Memory B cell (primary cell): ENCODE measurements at regions not wholly inside any gene's neighbourhood (a gene's known extent, or its start where the extent isn't known, plus 50 kb on each side); places are given as distances from the start of the nearest gene placed in this dataset.

ENCODE experiments used
- ATAC-seq: fragments of 150-1000 bp; cut with Tn5 transposase; 2 replicates; pipeline ENCODE4 v1.10.0; 2021; ENCODE audit warnings: low read depth, mild to moderate bottlenecking, moderate library complexity
- DNase-seq, 2 donors: peaks; one replicate each; pipeline ENCODE4 v3.0.0; 2022; ENCODE audit warnings: low spot score in 2 of 2
- H3K27ac Mint-ChIP-seq: one replicate; pipeline ENCODE4 v1.8.0; 2022; ENCODE audit warnings: mild to moderate bottlenecking, moderate library complexity, mixed read lengths
- H3K27me3 Mint-ChIP-seq: one replicate; pipeline ENCODE4 v1.8.0; 2022; ENCODE audit warnings: mixed read lengths
- H3K36me3 Mint-ChIP-seq: one replicate; pipeline ENCODE4 v1.8.0; 2022; ENCODE audit warnings: mild to moderate bottlenecking, mixed read lengths
- H3K4me1 Mint-ChIP-seq: one replicate; pipeline ENCODE4 v1.8.0; 2022; ENCODE audit warnings: mixed read lengths
- H3K4me3 Mint-ChIP-seq: one replicate; pipeline ENCODE4 v1.8.0; 2022; ENCODE audit warnings: mild to moderate bottlenecking, moderate library complexity, mixed read lengths
- H3K9me3 Mint-ChIP-seq: one replicate; pipeline ENCODE4 v1.8.0; 2022; ENCODE audit warnings: mixed read lengths

- no peaks in the 10 kb centered on the region for H3K27me3 Mint-ChIP-seq
- DNase-seq (no peak), ATAC-seq (no peak)
- H3K4me1 Mint-ChIP-seq, result no peaks in the 10 kb centered on the region
- H3K4me3 Mint-ChIP-seq, result no peak overlapping the region
- no peaks in the 10 kb centered on the region for H3K9me3 Mint-ChIP-seq
- no peak overlapping the region for H3K27ac Mint-ChIP-seq
- no peaks in the 10 kb centered on the region for H3K36me3 Mint-ChIP-seq
Observed at GRCh38 chr5:144779368-144779767, 608.7 kb downstream of the KCTD16 start.

GRCh38 chr5:144778561-144778960 lies 607.9 kb downstream of the KCTD16 start:
- H3K27me3 Mint-ChIP-seq, result no peaks in the 10 kb centered on the region
- no peaks in the 10 kb centered on the region for H3K9me3 Mint-ChIP-seq

GRCh38 chr5:144774197-144774596 lies 603.5 kb downstream of the KCTD16 start:
- H3K4me3 Mint-ChIP-seq, result no peak overlapping the region
- H3K36me3 Mint-ChIP-seq, result no peaks in the 10 kb centered on the region
- H3K27me3 Mint-ChIP-seq, result no peaks in the 10 kb centered on the region
- H3K9me3 Mint-ChIP-seq, result no peaks in the 10 kb centered on the region
- no peak for ATAC-seq
- H3K4me1 Mint-ChIP-seq, result no peaks in the 10 kb centered on the region
- DNase-seq, result no peak
- no peak overlapping the region for H3K27ac Mint-ChIP-seq

More at GRCh38 chr5:144778561-144778960, 607.9 kb downstream of the KCTD16 start:
- ATAC-seq (no peak), DNase-seq (no peak)
- H3K36me3 Mint-ChIP-seq, result no peaks in the 10 kb centered on the region
- H3K4me1 Mint-ChIP-seq, result no peaks in the 10 kb centered on the region
- H3K27ac Mint-ChIP-seq, result no peak overlapping the region
- no peak overlapping the region for H3K4me3 Mint-ChIP-seq

GRCh38 chr5:144773628-144774027 lies 603.0 kb downstream of the KCTD16 start:
- H3K27me3 Mint-ChIP-seq, result no peaks in the 10 kb centered on the region
- ATAC-seq (no peak), DNase-seq (no peak)
- no peak overlapping the region for H3K27ac Mint-ChIP-seq
- no peaks in the 10 kb centered on the region for H3K4me1 Mint-ChIP-seq
- H3K4me3 Mint-ChIP-seq, result no peak overlapping the region
- H3K36me3 Mint-ChIP-seq, result no peaks in the 10 kb centered on the region
- H3K9me3 Mint-ChIP-seq, result no peaks in the 10 kb centered on the region

- Mint-ChIP-seq H3K4me3 (no peak overlapping the region), H3K27me3 (no peaks in the 10 kb centered on the region), H3K27ac (no peak overlapping the region), H3K9me3 (no peaks in the 10 kb centered on the region), H3K36me3 (no peaks in the 10 kb centered on the region), H3K4me1 (no peaks in the 10 kb centered on the region)
- DNase-seq, result no peak
- no peak for ATAC-seq
Observed at GRCh38 chr5:144771802-144772201, 601.1 kb downstream of the KCTD16 start.

GRCh38 chr5:144742361-144742760 lies 571.7 kb downstream of the KCTD16 start:
- ATAC-seq (no peak), DNase-seq (no peak)
- Mint-ChIP-seq H3K27ac (no peak overlapping the region), H3K9me3 (peaks cover 4% of the 10 kb centered on the region), H3K4me3 (no peak overlapping the region), H3K4me1 (no peaks in the 10 kb centered on the region), H3K27me3 (no peaks in the 10 kb centered on the region), H3K36me3 (no peaks in the 10 kb centered on the region)

- peaks cover 2% of the 10 kb centered on the region for H3K36me3 Mint-ChIP-seq
- no peak for ATAC-seq
Observed at GRCh38 chr5:144731786-144732185, 561.1 kb downstream of the KCTD16 start.

GRCh38 chr5:144712090-144712489 lies 541.4 kb downstream of the KCTD16 start:
- Mint-ChIP-seq H3K4me3 (peak overlapping the region; percentile 49), H3K36me3 (peaks cover 3% of the 10 kb centered on the region), H3K27me3 (no peaks in the 10 kb centered on the region), H3K27ac (no peak overlapping the region), H3K4me1 (peaks cover 26% of the 10 kb centered on the region), H3K9me3 (peaks cover 3% of the 10 kb centered on the region)
- DNase-seq, result peak in 1 of 2 donors; percentile 20
- peak; percentile 92 for ATAC-seq

More at GRCh38 chr5:144731786-144732185, 561.1 kb downstream of the KCTD16 start:
- H3K4me1 Mint-ChIP-seq, result no peaks in the 10 kb centered on the region
- H3K27me3 Mint-ChIP-seq, result no peaks in the 10 kb centered on the region
- H3K4me3 Mint-ChIP-seq, result no peak overlapping the region
- peaks cover 15% of the 10 kb centered on the region for H3K9me3 Mint-ChIP-seq
- no peak overlapping the region for H3K27ac Mint-ChIP-seq
- no peak for DNase-seq

- H3K27ac Mint-ChIP-seq, result peak overlapping the region; percentile 41
- peak; percentile 31 for ATAC-seq
- no peak overlapping the region for H3K4me3 Mint-ChIP-seq
Observed at GRCh38 chr5:144711172-144711571, 540.5 kb downstream of the KCTD16 start.

GRCh38 chr5:144710637-144711036 lies 540.0 kb downstream of the KCTD16 start:
- ATAC-seq (peak; percentile 56), DNase-seq (no peak)
- Mint-ChIP-seq H3K4me1 (peaks cover 26% of the 10 kb centered on the region), H3K9me3 (peaks cover 3% of the 10 kb centered on the region), H3K27ac (peak overlapping the region; percentile 41), H3K27me3 (no peaks in the 10 kb centered on the region), H3K36me3 (peaks cover 3% of the 10 kb centered on the region), H3K4me3 (no peak overlapping the region)

More at GRCh38 chr5:144711172-144711571, 540.5 kb downstream of the KCTD16 start:
- Mint-ChIP-seq H3K36me3 (peaks cover 3% of the 10 kb centered on the region), H3K9me3 (peaks cover 3% of the 10 kb centered on the region), H3K27me3 (no peaks in the 10 kb centered on the region), H3K4me1 (peaks cover 26% of the 10 kb centered on the region)
- no peak for DNase-seq

- no peak overlapping the region for H3K27ac Mint-ChIP-seq
- H3K36me3 Mint-ChIP-seq, result no peaks in the 10 kb centered on the region
- no peak for DNase-seq
- no peak overlapping the region for H3K4me3 Mint-ChIP-seq
- H3K27me3 Mint-ChIP-seq, result peaks cover 1% of the 10 kb centered on the region
- no peaks in the 10 kb centered on the region for H3K9me3 Mint-ChIP-seq
- no peak for ATAC-seq
- H3K4me1 Mint-ChIP-seq, result no peaks in the 10 kb centered on the region
Observed at GRCh38 chr5:144703776-144704175, 533.1 kb downstream of the KCTD16 start.

- H3K27ac Mint-ChIP-seq, result no peak overlapping the region
- ATAC-seq, result no peak
- H3K9me3 Mint-ChIP-seq, result no peaks in the 10 kb centered on the region
- no peaks in the 10 kb centered on the region for H3K36me3 Mint-ChIP-seq
- no peak for DNase-seq
- no peaks in the 10 kb centered on the region for H3K4me1 Mint-ChIP-seq
- no peak overlapping the region for H3K4me3 Mint-ChIP-seq
- H3K27me3 Mint-ChIP-seq, result peaks cover 1% of the 10 kb centered on the region
Observed at GRCh38 chr5:144698484-144698883, 527.8 kb downstream of the KCTD16 start.

GRCh38 chr5:144697847-144698262 lies 527.2 kb downstream of the KCTD16 start:
- H3K9me3 Mint-ChIP-seq, result no peaks in the 10 kb centered on the region
- H3K4me3 Mint-ChIP-seq, result no peak overlapping the region
- no peaks in the 10 kb centered on the region for H3K4me1 Mint-ChIP-seq
- no peak for DNase-seq
- no peaks in the 10 kb centered on the region for H3K36me3 Mint-ChIP-seq
- H3K27me3 Mint-ChIP-seq, result peaks cover 1% of the 10 kb centered on the region
- no peak for ATAC-seq
- no peak overlapping the region for H3K27ac Mint-ChIP-seq

GRCh38 chr5:144691936-144692335 lies 521.3 kb downstream of the KCTD16 start:
- no peak for DNase-seq
- Mint-ChIP-seq H3K9me3 (no peaks in the 10 kb centered on the region), H3K36me3 (no peaks in the 10 kb centered on the region), H3K27me3 (no peaks in the 10 kb centered on the region), H3K4me1 (no peaks in the 10 kb centered on the region), H3K27ac (no peak overlapping the region), H3K4me3 (no peak overlapping the region)
- ATAC-seq, result no peak

GRCh38 chr5:144684899-144685298 lies 514.2 kb downstream of the KCTD16 start:
- no peaks in the 10 kb centered on the region for H3K27me3 Mint-ChIP-seq
- no peak overlapping the region for H3K4me3 Mint-ChIP-seq
- DNase-seq, result no peak
- no peak overlapping the region for H3K27ac Mint-ChIP-seq
- H3K4me1 Mint-ChIP-seq, result no peaks in the 10 kb centered on the region
- H3K9me3 Mint-ChIP-seq, result peaks cover 3% of the 10 kb centered on the region
- no peaks in the 10 kb centered on the region for H3K36me3 Mint-ChIP-seq
- no peak for ATAC-seq
